ENCODE measurements at regions not wholly inside any gene's neighbourhood (a gene's known extent, or its start where the extent isn't known, plus 50 kb on each side); places are given as distances from the start of the nearest gene placed in this dataset.
"Not testable (repeated sequence)": the region's sequence is repeated elsewhere in the genome, so short reads cannot be mapped to it uniquely, and the experiment has no call there.

DNA sequence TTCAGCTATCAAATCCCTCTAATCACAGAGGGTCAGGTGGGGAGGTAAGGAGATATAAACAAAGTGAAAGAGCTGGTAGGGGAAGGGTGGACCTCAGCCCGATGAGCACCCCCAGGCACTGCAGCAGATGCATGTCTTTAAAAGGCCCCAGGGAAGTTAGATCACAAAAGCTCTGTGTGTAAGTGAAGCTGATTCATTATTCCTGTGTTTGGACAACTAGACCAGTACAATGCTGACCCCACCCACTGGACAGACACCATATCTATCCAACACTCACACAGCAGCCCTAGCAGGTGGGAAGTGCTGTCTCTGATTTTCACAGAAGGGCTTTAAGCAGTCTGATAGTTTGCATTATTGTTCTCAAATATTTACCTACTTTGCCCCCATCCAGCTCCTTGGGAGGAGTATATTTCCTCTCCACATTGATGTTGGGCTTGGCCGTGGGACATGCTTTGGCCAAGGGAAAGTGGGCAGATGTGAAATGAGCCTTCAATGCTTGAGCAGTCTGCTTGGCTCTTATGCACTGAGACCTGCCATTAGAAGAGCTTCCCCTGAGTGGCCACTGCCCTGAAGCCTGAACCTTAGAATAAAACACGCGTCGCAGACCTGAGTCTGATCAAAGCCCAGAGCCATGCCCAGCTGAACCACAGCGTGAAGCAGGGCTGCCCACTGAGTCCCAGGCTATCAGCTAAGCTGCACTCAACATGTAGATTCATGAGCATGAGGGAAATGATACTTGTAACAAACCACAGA, 111.4 kb downstream of the COPS8 start:
- DNase-seq: no peak

DNA sequence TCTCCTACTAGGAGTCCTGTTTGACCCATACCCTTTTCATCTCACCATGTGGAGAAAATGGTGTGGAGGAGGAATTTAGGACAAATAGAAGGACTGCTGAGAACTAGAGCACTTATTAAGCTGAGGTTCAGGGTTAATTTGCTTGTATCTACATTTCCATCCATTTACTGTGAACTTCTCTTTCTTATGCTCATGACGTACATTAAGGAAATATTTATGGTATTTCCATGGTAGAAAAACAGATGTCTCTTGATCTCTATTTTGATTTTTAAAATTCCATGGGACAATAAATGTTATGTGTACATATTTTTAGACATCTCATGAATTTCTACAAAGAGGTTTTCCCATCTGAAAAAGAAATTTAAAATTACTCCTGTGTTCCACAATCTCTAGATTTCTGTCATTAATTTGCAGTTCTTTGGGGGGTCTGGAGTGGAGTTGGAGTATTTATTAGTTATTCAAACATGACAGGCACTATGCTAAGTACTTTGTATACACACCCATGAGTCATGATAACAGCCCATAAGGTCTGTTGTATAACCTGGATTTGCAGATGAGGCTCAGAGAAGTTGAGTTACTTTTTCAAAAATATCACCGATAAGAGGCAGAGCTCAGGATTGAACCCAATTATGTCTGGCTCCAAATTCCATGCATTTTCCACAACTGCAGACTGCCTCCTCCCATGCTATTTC, 112.6 kb downstream of the COPS8 start:
- no peak for DNase-seq

DNA sequence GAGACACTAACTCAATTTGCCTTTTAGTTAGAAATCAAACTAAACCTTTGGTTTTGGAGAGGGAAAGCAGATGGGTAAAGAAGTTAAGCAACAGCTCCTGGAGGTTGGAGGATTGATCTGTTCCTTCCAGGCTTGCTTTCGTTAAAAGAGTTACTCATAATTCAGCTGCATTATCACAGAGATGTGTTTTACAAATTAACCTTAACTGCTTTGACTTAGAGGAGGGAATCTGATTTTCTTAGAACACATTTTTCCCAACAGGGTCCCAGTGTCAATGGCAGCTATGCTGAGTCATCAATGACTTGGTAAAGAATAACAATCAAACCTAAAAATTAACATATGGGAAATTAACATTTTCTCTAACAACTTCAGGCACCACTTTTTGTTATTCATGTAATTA, 113.4 kb downstream of the COPS8 start:
- DNase-seq: no peak

DNA sequence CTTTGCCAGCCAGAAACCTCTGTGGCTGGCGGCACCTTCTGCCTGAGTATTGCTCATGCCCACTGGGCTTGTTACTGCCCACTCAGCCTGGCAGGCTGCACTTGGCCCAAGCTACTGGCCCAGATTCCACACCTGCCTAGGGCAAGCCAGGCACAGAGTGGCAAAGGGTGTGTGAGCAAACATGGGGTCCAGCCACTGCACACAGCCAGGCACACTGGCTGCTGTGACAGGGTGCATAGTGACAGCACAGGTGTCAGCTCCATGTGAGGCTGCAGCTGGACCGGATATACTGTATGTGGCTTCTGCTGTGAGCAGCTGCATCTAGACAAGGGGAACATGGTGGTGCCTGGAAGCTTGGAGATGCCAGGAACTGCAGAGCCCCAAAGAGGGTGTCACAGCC, 113.9 kb downstream of the COPS8 start:
- DNase-seq: no peak

DNA sequence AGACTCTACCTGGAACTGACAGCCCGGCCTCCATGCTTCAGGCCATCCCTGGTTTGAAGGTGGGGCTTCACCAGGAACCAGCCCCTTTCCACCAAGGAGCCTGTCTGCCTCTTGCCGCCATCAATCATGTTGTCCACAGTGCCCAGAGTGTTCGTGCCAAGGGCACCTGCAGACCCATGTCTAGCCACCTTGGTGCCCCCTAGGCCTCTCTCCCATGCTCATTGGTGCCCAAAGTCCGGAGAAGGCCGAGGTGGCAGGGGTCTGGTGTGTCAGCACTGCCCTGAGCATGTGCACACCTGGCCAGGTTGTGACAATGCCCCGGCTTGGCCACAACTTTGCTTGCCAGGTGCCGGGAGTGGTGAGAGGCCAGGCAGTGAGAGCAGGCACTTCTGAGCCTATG, 114.8 kb downstream of the COPS8 start:
- DNase-seq: no peak

DNA sequence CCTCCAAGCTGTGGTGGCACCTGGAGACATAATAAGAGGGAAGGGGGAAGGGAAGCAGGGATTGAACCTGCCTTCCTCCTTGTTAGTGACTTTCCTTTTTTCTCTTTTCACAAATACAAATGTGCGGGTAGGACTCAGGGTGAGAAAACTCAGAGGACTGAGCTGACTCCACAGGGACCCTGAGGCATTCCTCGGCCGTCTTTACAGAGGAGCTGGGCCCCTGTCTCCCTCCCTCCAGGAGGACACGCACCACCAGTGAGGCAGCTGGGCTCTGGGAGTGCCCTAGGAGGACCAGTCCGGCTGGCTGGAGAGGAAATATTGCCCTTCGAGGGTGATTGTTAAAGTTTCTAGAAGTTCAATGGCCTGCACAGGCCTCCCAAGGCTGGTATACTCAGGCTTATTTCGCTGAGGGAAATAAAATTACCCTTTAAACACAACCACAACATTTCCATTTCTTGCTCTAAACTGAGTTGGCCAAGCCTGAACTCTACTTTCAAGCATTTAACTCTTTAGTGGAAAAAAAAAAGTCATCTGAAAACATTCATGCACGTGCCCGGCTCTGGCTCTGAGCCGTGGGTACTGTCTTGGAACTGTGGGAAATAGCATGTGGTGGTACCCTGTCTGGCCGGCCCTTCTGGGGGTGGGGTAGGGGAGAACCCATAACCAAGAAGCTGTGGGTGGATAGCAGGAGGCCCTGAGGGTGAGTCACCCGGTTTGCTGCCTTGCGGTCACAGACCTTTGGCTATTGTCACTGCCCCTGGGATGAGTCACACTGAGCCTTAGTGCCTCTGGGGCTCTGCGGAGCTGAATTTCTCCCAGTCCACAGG, 116.0 kb downstream of the COPS8 start:
- DNase-seq: no peak

DNA sequence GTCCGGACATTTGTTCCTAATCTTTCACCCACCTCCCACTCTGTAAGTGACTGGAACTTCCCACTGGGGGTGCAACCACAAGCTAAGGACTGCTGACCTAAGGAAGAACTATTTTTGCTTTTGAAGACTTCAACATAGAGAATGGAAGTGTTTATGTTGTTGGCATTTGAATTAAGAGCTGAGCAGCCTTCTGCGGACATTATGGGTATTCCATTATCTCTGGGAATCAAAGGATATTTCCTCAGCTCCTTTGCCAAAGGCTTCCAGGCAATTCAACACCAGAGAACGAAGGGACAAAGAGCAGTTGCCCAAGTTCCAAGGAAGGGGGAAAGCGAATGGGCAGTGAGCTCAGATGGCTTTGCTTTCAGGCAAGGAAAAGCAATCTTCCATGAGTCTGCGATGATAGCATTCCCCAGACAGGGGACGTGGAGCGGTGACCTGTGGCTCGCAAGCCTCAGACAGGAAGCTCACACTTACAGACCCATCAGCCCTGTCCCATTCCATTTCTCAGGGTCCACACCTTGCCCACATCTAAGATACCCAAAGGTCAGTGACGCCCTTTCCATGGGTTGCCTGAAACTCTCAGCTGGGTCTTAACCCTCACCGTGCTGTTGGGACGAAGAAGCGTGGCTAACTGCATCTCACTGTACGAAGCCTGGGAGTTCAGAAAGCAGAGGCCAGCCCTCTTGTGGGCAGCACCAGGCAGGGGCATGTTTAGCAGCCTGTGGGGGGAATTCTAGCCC, 116.8 kb downstream of the COPS8 start:
- no peak for DNase-seq

DNA sequence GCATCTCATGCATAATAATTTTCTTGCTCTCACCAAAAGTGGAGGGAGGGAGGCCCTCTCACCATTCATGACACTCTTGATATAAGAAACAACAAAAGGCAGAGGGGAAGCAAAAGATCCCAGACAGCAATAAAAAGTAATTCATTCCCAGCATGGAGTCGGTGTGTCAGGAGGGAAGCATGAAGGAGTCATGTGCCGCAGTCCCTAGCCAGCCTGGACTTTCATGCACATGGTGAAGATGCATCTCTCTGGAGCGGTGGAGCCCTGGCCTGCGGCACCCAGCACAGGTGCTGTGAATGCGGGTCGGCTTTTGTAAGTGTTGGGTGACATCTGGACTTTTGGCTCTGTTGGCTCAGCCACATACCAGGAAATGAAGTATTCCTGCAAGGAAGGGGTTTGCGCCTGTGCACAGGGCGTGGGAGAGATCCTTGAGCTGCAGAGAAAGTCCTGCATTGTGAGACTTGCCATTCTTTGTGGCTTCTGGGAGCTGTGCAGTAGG, 119.4 kb downstream of the COPS8 start:
- DNase-seq: no peak

DNA sequence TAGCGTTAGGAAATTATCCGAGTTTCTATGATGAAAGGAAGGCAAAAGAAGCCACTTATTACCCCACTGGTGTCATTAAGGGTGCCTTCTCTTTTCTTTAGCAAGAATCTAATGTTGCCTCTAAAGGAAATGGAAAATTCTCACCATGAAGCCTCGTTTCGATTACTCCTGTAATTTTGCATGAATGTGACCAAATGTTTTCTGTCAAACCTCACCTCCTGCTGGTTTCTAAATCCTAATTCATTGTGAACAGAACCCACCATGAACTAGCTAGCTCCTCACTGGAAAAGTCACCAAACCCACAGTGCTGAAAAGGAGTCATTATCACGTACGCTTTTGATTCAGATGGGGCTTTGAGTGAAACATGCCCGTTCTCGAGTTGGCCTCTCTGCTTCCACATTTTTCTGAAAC, 119.9 kb downstream of the COPS8 start:
- DNase-seq: no peak

DNA sequence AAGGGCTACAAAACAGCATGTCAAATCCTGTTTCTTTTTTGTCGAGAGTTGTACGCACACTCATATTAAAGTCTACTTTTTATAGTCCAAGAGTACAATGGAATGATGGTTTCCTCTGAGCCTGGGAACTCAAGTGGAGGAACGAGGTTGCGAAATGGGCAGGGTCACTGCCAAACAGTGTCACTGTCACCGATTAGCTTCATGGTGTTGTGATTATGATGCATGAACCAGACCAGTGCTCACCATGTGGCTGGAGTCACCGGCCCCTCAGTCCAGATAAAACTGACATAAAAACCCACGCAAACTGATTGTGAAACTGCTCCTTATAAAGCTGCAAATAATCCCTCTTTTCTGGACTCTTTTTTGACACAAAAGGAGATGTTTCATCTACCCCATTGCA, 122.0 kb downstream of the COPS8 start:
- no peak for DNase-seq

DNA sequence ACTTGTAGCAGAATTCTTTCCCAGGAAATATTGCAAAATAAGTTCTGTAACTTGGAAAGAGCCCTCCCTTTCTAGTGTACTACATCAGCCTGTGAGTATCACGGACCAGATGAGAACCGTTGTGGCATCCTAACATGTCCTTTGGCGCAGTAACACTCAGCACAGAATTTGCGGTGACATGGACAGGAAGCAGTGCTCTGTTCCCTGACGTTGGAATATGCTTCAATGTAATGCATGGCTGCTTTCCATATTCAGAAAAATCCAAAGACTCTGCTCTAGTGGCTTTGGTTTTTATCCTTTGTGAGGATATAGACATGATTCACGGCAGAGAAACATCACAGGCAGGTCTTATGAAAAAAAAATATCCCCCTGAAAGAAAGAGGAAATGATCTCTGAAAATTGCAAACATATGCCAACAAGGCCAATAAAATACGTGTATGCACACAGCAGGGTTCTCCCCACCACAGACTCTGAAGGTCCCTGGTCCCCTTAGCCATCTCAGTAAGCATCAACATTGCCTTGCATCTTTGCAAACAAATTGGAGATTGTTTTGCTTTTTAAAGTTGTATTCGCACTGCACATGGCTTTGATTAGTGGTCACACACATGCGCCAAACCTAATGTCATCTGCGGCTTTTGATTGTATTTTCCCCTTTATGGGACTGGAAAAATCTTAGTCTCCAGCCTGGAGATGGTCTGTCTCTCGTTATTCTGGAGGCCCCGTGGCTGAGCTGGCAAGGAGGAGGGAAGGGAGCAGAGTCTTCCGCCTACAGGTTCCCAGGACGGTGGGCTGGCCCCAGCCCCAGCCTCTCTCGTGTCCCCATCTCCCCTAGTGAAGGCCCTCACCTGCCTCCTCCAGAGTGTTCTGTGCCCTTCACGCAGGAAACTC, 122.9 kb downstream of the COPS8 start:
- DNase-seq: no peak

DNA sequence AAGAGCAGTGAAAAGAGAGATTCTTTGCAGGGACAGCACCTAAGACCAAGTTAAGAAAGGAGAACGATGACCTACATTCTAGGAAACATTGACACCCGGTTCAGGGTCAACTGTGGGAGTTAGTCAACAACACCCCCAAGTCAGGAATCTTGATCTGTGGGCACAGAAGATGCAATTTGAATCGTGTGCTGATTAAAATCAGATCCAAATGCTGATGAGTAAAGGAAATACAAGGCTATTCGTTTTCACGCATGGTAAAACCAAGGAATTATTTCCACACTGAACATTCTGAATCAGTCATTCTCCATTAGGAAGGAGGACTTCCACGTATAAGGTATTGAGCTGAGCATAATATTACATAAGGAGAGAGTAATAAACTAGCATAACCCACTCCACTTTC, 124.2 kb downstream of the COPS8 start:
- no peak for DNase-seq

DNA sequence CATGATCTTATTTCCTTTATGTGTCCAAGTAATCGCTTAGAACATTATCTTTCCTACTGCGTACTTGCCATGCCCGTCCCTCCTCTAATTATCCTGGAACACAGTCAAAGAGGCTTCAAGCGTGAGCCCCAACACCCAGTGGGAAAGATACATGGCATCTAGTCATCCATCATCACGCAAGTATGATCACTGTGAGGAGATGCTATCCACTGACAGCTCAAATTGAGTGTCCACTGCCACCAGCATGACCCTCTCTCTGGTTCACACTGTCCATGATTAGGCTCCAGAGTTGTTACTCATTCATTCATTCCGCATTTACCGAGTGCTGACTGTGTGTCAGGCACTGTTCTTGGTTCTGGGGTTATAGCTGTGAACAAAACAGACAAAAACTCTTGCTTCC, 124.6 kb downstream of the COPS8 start:
- DNase-seq: no peak

DNA sequence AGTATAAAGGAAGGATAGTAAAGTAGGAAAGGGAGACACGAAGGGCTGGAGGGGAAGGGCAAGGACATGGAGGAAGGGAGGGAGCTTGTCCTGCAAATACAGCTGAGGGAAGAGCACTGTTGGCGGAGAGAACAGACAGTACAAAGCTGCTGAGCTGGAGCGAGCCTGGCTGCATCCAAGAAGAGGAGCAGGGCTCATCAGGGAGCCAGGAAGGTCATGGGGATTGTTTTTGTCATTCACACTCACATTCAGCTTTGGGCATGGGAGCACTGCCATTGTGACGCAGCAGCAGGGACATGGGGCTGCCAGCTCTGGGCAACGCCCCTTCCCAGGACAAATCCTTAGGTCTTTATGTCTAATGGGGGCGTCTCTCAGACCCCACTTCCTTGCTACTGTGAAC, 125.1 kb downstream of the COPS8 start:
- no peak for DNase-seq

DNA sequence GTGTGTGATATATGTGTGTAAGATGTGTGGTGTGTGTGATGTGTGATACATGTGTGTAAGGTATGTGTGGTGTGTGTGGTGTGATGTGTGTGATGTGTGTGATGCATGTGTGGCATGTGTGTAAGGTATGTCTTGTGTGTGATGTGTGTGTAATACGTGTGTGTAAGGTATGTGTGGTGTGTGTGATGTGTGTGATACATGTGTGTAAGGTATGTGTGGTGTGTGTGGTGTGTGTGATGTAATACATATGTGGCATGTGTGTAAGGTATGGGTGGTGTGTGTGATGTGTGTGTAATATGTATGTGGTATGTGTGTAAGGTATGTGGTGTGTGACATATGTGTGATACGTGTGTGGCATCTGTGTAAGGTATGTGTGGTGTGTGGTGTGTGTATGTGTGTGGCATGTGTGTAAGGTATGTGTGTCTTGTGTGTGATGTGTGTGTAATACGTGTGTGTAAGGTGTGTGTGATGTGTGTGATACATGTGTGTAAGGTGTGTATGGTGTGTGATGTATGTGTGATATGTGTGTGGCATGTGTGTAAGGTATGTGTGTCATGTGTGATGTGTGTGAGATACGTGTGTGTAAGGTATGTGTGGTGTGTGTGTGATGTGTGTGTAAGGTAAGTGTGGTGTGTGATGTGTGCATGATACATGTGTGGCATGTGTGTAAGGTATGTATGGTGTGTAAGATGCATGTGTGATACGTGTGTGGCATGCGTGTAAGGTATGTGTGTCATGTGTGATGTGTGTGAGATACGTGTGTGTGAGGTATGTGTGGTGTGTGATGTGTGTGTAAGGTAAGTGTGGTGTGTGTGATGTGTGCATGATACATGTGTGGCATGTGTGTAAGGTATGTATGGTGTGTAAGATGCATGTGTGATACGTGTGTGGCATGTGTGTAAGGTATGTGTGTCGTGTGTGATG, 126.9 kb downstream of the COPS8 start:
- not testable (repeated sequence) for DNase-seq

DNA sequence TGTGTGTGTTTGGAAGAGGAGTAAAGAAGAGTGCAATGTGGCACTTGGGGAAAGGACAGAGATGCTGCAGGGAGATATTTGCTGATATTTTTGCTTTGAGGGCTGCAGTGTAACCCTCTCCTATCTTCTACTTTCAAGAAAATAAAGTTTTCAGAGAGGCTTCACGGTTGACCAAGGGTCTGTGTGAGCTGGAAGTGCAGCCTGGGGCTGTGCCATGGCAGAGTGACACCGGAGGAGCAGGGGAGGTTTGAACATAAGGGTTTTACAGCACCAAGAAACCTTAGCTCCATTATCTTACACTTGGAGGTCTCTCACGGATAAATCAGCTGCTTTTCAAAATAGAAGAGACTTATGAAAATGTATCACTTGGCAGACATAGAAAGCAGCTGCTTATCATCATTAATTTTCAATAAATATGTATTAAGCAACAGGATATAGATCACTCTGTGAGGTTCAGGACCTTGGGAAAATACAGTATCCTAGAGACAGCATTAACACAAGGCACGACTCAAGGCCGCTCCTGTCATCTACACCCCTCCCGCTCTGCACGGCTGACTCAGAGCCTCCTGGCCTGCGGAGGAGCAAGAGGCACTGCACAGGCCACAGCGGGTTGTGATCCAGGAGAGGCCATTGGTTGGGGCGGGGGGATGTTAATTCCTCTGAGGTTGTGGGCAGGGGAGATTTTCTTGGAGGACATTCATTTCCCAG, 127.8 kb downstream of the COPS8 start:
- DNase-seq: no peak

DNA sequence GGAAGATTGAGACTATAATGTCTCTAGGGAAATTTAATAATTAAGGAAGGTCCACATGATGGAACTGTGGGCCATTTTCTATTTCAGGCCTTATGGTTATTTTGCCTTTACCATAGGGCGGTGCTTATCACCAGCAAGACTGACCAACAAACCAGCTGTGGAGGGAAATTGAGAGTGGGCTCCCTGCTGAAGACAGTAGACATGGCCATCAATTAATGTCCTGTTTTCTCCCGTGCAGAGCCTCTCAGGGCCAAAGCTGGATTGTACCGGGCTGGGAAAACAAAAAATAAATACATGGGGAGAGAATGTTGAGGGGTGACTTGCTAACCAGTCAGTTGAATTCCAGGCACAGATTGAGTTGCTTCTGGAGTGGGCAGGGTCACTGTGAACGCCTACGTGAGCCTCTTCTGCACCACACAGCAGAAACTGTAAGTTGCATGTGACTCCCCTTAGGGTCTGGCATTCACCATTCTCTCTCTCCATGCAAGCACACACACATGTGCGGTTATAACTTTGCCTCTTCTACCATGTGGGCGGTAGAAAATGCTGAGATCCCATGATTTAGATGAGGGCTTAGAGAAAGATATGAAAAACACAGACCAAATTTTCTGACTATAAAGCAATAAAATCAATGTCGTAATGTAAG, 128.5 kb downstream of the COPS8 start:
- DNase-seq: no peak

DNA sequence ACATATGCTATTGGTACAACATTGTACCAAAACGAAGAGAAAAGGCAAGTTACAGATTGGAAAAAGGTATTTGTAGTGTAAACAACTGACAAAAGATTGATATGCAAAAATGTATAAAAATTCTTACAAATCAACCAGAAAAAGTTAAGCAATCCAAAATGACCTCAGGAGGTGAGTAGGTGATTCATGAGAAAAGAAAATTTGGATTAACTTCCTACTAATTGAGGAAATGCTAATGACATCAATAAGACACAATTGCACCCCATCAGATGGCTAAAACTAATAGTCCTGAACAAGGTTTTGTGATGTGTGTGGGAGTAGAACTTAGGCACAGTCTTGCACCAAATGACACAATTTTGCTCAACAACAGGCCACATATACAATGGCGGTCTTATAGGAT, 129.3 kb downstream of the COPS8 start:
- no peak for DNase-seq

DNA sequence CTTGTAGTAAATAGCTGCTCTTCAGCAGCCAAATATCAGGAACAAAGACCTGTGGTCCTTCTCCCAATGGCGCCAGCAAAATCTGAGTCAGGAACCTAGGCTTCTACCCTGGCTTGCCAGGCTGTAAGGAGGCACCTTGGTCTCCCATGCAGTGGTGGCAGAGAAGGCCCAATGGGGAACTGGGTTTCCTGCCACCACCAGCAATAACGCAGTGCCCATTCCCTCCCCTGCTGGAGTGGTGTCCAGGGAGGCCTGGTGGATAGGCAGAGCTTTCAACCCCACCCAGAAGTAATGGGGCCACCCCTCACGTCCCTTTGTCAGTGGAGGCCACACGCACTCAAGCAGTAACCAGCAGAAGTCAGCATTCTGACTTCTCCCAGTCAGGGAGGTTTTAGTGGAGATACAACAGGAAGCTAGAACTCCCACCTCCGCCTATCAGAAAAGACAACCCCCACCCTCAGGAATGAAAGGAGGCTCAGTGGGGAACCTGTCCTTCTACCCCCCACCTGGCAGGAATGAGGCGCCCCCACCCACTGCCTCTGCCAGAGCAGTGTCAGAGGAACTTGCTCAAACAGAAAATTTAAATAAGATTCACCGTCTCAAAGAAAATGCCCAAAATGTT, 132.4 kb downstream of the COPS8 start:
- no peak for DNase-seq

Measured in CD4-positive, alpha-beta T cell treated with Interleukin-10 for 1 hour (primary cell).